ENCODE measurements at regions not wholly inside any gene's neighbourhood (a gene's known extent, or its start where the extent isn't known, plus 50 kb on each side); places are given as distances from the start of the nearest gene placed in this dataset.
A peak's percentile ranks its signal among the peaks of the same experiment; 100 is the strongest.

GRCh38 chr9:7570107-7570720 is 229.4 kb downstream of the DMAC1 start:
- H3K9me3 ChIP-seq = no peaks in the 10 kb centered on the region
- no peaks in the 10 kb centered on the region for H3K27me3 ChIP-seq
- DNase-seq = peak in 1 of 2 donors; percentile 31
- 94 to 98% methylated on average over 1 of the region's 1 CpG for WGBS, 2 donors
- TF ChIP-seq CTCF (IDR thresholded peaks at IDR 0.05) = peak; percentile 51 to 80 (median 66)
- TF ChIP-seq POLR2AphosphoS5 (IDR thresholded peaks at IDR 0.05) = no peak
- H3K4me1 ChIP-seq = no peaks in the 10 kb centered on the region
- H3K27ac ChIP-seq = no peak overlapping the region
- peak in 1 of 2 donors; percentile 67 for ATAC-seq (ENCODE audit: low FRiP score in 2 of 2)
- H3K4me3 ChIP-seq = no peak overlapping the region
- no peaks in the 10 kb centered on the region for H3K36me3 ChIP-seq

GRCh38 chr9:7567687-7568086 is 231.9 kb downstream of the DMAC1 start:
- Histone ChIP-seq H3K9me3 (no peaks in the 10 kb centered on the region), H3K4me3 (no peak overlapping the region), H3K27me3 (no peaks in the 10 kb centered on the region), H3K27ac (no peak overlapping the region), H3K36me3 (no peaks in the 10 kb centered on the region), H3K4me1 (no peaks in the 10 kb centered on the region)
- DNase-seq (no peak), ATAC-seq (ENCODE audit: low FRiP score in 2 of 2) (no peak)
- TF ChIP-seq POLR2A (IDR thresholded peaks at IDR 0.05) = no peak
- no peak for TF ChIP-seq CTCF (IDR thresholded peaks at IDR 0.05)
- no peak for TF ChIP-seq POLR2AphosphoS5 (IDR thresholded peaks at IDR 0.05)
- TF ChIP-seq EP300 (IDR thresholded peaks at IDR 0.05) = no peak
- WGBS, 2 donors = 79 to 82% methylated on average over 2 of the region's 2 CpGs

GRCh38 chr9:7561527-7562080 is 238.0 kb downstream of the DMAC1 start:
- no peak for ATAC-seq (ENCODE audit: low FRiP score in 2 of 2)
- WGBS, 2 donors = 78 to 85% methylated on average over 6 of the region's 6 CpGs
- Histone ChIP-seq H3K4me1 (no peaks in the 10 kb centered on the region), H3K27ac (no peak overlapping the region), H3K27me3 (no peaks in the 10 kb centered on the region), H3K36me3 (no peaks in the 10 kb centered on the region), H3K4me3 (no peak overlapping the region), H3K9me3 (no peaks in the 10 kb centered on the region)
- TF ChIP-seq EP300 (IDR thresholded peaks at IDR 0.05) = no peak
- no peak for TF ChIP-seq POLR2A (IDR thresholded peaks at IDR 0.05)
- no peak for TF ChIP-seq CTCF (IDR thresholded peaks at IDR 0.05)
- no peak for TF ChIP-seq POLR2AphosphoS5 (IDR thresholded peaks at IDR 0.05)
- DNase-seq = no peak

GRCh38 chr9:7560669-7561305 is 238.8 kb downstream of the DMAC1 start:
- DNase-seq = no peak
- TF ChIP-seq POLR2AphosphoS5 (IDR thresholded peaks at IDR 0.05) = no peak
- TF ChIP-seq CTCF (IDR thresholded peaks at IDR 0.05) = no peak
- TF ChIP-seq EP300 (IDR thresholded peaks at IDR 0.05) = no peak
- TF ChIP-seq POLR2A (IDR thresholded peaks at IDR 0.05) = no peak
- no peak overlapping the region for H3K27ac ChIP-seq

More at GRCh38 chr9:7560669-7561305, 238.8 kb downstream of the DMAC1 start:
- H3K9me3 ChIP-seq = no peaks in the 10 kb centered on the region
- H3K4me3 ChIP-seq = no peak overlapping the region
- H3K4me1 ChIP-seq = no peaks in the 10 kb centered on the region
- no peaks in the 10 kb centered on the region for H3K36me3 ChIP-seq
- ATAC-seq (ENCODE audit: low FRiP score in 2 of 2) = no peak
- WGBS, 2 donors = 41 to 49% methylated on average over 5 of the region's 5 CpGs
- no peaks in the 10 kb centered on the region for H3K27me3 ChIP-seq
